ENCODE measurements at regions not wholly inside any gene's neighbourhood (a gene's known extent, or its start where the extent isn't known, plus 50 kb on each side); places are given as distances from the start of the nearest gene placed in this dataset.

DNA sequence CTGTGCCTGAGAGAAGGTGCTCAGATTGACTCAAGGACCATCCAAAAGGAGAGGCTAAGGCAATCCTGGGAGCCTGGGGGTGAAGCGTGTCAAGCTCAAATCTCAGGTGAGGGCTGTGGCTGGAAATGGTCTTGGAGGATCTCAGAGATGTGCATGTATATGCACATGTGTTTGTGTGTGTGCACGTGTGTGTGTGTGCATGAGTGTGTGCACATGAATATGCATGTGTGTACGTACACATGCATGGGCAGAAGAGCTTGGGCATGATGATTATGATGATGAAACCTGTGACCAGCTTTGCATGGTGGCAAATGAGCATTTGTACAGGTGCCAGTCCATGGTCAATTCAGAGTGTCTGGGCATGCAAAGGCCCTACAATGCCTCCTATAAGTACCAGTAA lies 326.6 kb downstream of the CXCL12 start:
- TF ChIP-seq SIN3A (IDR thresholded peaks at IDR 0.05; ENCODE audit: borderline replicate concordance, insufficient read depth, low read length) = no peak
- no peak for TF ChIP-seq TAF1 (IDR thresholded peaks at IDR 0.05; ENCODE audit: borderline replicate concordance, insufficient read depth, low read length)
- TF ChIP-seq, protein P1, sequence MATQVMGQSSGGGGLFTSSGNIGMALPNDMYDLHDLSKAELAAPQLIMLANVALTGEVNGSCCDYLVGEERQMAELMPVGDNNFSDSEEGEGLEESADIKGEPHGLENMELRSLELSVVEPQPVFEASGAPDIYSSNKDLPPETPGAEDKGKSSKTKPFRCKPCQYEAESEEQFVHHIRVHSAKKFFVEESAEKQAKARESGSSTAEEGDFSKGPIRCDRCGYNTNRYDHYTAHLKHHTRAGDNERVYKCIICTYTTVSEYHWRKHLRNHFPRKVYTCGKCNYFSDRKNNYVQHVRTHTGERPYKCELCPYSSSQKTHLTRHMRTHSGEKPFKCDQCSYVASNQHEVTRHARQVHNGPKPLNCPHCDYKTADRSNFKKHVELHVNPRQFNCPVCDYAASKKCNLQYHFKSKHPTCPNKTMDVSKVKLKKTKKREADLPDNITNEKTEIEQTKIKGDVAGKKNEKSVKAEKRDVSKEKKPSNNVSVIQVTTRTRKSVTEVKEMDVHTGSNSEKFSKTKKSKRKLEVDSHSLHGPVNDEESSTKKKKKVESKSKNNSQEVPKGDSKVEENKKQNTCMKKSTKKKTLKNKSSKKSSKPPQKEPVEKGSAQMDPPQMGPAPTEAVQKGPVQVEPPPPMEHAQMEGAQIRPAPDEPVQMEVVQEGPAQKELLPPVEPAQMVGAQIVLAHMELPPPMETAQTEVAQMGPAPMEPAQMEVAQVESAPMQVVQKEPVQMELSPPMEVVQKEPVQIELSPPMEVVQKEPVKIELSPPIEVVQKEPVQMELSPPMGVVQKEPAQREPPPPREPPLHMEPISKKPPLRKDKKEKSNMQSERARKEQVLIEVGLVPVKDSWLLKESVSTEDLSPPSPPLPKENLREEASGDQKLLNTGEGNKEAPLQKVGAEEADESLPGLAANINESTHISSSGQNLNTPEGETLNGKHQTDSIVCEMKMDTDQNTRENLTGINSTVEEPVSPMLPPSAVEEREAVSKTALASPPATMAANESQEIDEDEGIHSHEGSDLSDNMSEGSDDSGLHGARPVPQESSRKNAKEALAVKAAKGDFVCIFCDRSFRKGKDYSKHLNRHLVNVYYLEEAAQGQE (IDR thresholded peaks at IDR 0.05; ENCODE audit: insufficient read depth in 1 of 2, low read depth in 2 of 2, low read length in 2 of 2) = no peak
- no peak for TF ChIP-seq POLR2AphosphoS5 (IDR thresholded peaks at IDR 0.05; ENCODE audit: low read depth, low read length)
- no peak for TF ChIP-seq FOXP2 (optimal IDR thresholded peaks at IDR 0.05; ENCODE audit: borderline replicate concordance, extremely low read depth, extremely low read length, insufficient read depth)
